Endothelial cell of umbilical vein (primary cell): ENCODE measurements at regions not wholly inside any gene's neighbourhood (a gene's known extent, or its start where the extent isn't known, plus 50 kb on each side); places are given as distances from the start of the nearest gene placed in this dataset.

Source experiments
- BruUV-seq: library from RNA; stranded (reverse); fragments of 400-500 nt; replicated peaks from 2 replicates; lab custom pipeline; 2021; lab: Mats Ljungman, UMichigan
- CTCF ChIA-PET: fragments of 300-600, 350-600 bp; sonication (Branson Sonifier 250); formaldehyde crosslinking; loops from one replicate; lab custom pipeline; 2021; ENCODE audit warnings: antibody characterized with exemption, inconsistent platforms; lab: Charles Lee
- POLR2A ChIA-PET: fragments of 300-600, 350-600 bp; sonication (Branson Sonifier 250); formaldehyde crosslinking; loops from one replicate; lab custom pipeline; 2021; ENCODE audit warnings: antibody characterized with exemption, inconsistent platforms; lab: Charles Lee
- DNase-seq: peaks from one replicate; pipeline ENCODE4 v3.0.0-alpha.2; 2011; ENCODE audit warnings: low read depth, low spot score
- FAIRE-seq: peaks from 2 replicates; lab custom pipeline; 2011; peaks lifted over from hg19 to GRCh38; lab: Jason Lieb, UNC
- H2AFZ ChIP-seq: 2 replicates; pipeline ENCODE4 v1.6.0; 2012; ENCODE audit warnings: low read depth, low read length, control low read depth, inconsistent platforms
- H3K27ac ChIP-seq: 2 replicates; pipeline ENCODE4 v1.5.1; 2011; ENCODE audit warnings: low read depth, mild to moderate bottlenecking, control low read depth, low read length, moderate library complexity; ENCODE audit not compliant: insufficient read depth
- H3K27me3 ChIP-seq, 2 experiments: 2 replicates each; pipeline versions ENCODE4 v1.6.0 to v1.6.1; 2011; ENCODE audit warnings: low read length in 2 of 2, mixed read lengths in 1 of 2; ENCODE audit not compliant: control insufficient read depth in 2 of 2, insufficient read depth in 2 of 2
- H3K36me3 ChIP-seq, 2 experiments: 2 replicates in 1 of 2; 3 replicates in 1 of 2; pipeline ENCODE4 v1.5.1; 2011; ENCODE audit warnings: low read length in 2 of 2, mild to moderate bottlenecking in 1 of 2, moderate library complexity in 1 of 2; ENCODE audit not compliant: control insufficient read depth in 2 of 2, insufficient read depth in 2 of 2; ENCODE audit errors: extremely low read depth in 1 of 2
- H3K4me1 ChIP-seq: 3 replicates; pipeline ENCODE4 v1.5.1; 2011; ENCODE audit warnings: mild to moderate bottlenecking, low read length; ENCODE audit not compliant: control insufficient read depth, insufficient read depth; ENCODE audit errors: extremely low read depth
- H3K4me2 ChIP-seq: 2 replicates; pipeline ENCODE4 v1.6.1; 2011; ENCODE audit warnings: low read length, control low read depth, mixed read lengths; ENCODE audit not compliant: insufficient read depth
- H3K4me3 ChIP-seq, 3 experiments: fragments of 200-600 bp in 1 of 3; sonication (generic), shearing (Covaris generic) in 1 of 3; replicated peaks in 1 of 3; 2 replicates each; pipeline ENCODE4 v1.5.1; 2011 to 2016; ENCODE audit warnings: control low read depth in 3 of 3, low read length in 3 of 3, mild to moderate bottlenecking in 2 of 3, inconsistent platforms in 1 of 3, low read depth in 1 of 3, moderate library complexity in 1 of 3; ENCODE audit not compliant: insufficient read depth in 1 of 3
- H3K79me2 ChIP-seq: 2 replicates; pipeline ENCODE4 v1.6.0; 2012; ENCODE audit warnings: low read length, inconsistent platforms; ENCODE audit not compliant: control insufficient read depth, insufficient read depth
- H3K9ac ChIP-seq: replicated peaks from 2 replicates; pipeline ENCODE3; 2011; ENCODE audit warnings: low read length, control low read depth; ENCODE audit not compliant: insufficient read depth; ENCODE audit errors: extremely low read depth
- H3K9me1 ChIP-seq: replicated peaks from 3 replicates; pipeline ENCODE4 v1.6.0; 2011; ENCODE audit warnings: mild to moderate bottlenecking, low read length; ENCODE audit not compliant: control insufficient read depth, insufficient read depth; ENCODE audit errors: extremely low read depth
- H3K9me3 ChIP-seq: replicated peaks from 2 replicates; pipeline ENCODE4 v1.5.1; 2012; ENCODE audit warnings: low read length, inconsistent platforms; ENCODE audit not compliant: control insufficient read depth, insufficient read depth
- H4K20me1 ChIP-seq: replicated peaks from 2 replicates; pipeline ENCODE3; 2011; ENCODE audit warnings: mild to moderate bottlenecking, low read length; ENCODE audit not compliant: control insufficient read depth, insufficient read depth; ENCODE audit errors: extremely low read depth
- EZH2 ChIP-seq: IDR thresholded peaks from 2 replicates; pipeline ENCODE4 v1.6.1; 2012; ENCODE audit warnings: borderline replicate concordance, low read depth, mild to moderate bottlenecking, moderate library complexity, low read length, inconsistent platforms; ENCODE audit not compliant: severe bottlenecking
- FOS ChIP-seq: IDR thresholded peaks from 2 replicates; pipeline ENCODE4 v1.6.1; 2011; ENCODE audit warnings: mild to moderate bottlenecking, low read length, moderate library complexity, borderline replicate concordance; ENCODE audit not compliant: insufficient read depth
- GATA2 ChIP-seq: IDR thresholded peaks from 2 replicates; pipeline ENCODE4 v1.7.0; 2011; ENCODE audit warnings: low read depth, mild to moderate bottlenecking, moderate library complexity, mixed read lengths, low read length; ENCODE audit not compliant: insufficient read length, insufficient read depth
- JUN ChIP-seq: IDR thresholded peaks from 2 replicates; pipeline ENCODE4 v1.6.1; 2011; ENCODE audit warnings: borderline replicate concordance, low read depth; ENCODE audit not compliant: insufficient read length, insufficient read depth
- MYC ChIP-seq: IDR thresholded peaks from one replicate; pipeline ENCODE4 v1.6.1; 2011; ENCODE audit warnings: mild to moderate bottlenecking, low read depth, low read length
- POLR2A ChIP-seq: IDR thresholded peaks from 2 replicates; pipeline ENCODE4 v1.6.1; 2012; ENCODE audit warnings: low read depth, mild to moderate bottlenecking, control low read depth, low read length
- POLR2AphosphoS5 ChIP-seq: IDR thresholded peaks from 2 replicates; pipeline ENCODE4 v1.6.1; 2012; ENCODE audit warnings: low read depth, mild to moderate bottlenecking, control low read depth, low read length, moderate library complexity; ENCODE audit not compliant: insufficient read depth
- dilution Hi-C: fragments of 300-500 bp; cut with MboI; formaldehyde crosslinking; loops from one replicate; pipeline ENCODE4 v1.15.0; 2019; ENCODE audit warnings: low sequenced_read_pairs; ENCODE audit not compliant: extremely low pct_ligation_motif_present
- intact Hi-C: fragments of 100-400 bp; cut with micrococcal nuclease; formaldehyde crosslinking; loops from one replicate; pipeline ENCODE4 v1.10.0; 2022
- TF ChIP-seq, protein P1 (sequence below), 2 donors: IDR thresholded peaks; 1 replicate in 1 of 2; 2 replicates in 1 of 2; pipeline ENCODE4 v1.5.1; 2011; ENCODE audit warnings: low read length in 2 of 2, mild to moderate bottlenecking in 2 of 2, moderate library complexity in 2 of 2, control low read depth in 1 of 2, inconsistent platforms in 1 of 2, low read depth in 1 of 2; ENCODE audit not compliant: insufficient read depth in 1 of 2; ENCODE audit errors: extremely low read depth in 1 of 2
- TF ChIP-seq, protein P2 (sequence below): IDR thresholded peaks from 2 replicates; pipeline ENCODE4 v1.6.1; 2011; ENCODE audit not compliant: insufficient read depth, insufficient read length

DNA sequence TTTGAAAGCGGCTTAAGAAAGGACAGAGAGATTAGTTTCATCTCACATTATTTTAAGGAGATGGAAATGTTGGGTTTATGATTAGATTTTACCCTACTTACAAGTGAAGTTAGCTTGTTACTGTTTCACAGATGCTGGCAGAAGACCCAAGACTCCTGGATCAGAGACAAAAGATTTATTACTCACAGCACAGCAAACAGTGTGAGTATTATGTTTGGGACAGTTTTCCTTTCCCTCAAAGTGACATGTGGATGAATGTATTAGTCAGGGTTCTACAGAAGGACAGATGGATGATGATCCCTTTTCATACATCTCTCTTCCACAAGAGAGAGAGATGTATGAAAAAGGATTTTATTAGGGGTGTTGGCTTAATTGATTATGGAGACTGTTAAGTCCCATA is 281.8 kb upstream of the CDH2 start:
- H3K4me1 ChIP-seq = no peaks in the 10 kb centered on the region
- H3K4me3 ChIP-seq = no peak overlapping the region
- H3K36me3 ChIP-seq = no peaks in the 10 kb centered on the region
- FAIRE-seq (no peak), DNase-seq (no peak)
- dilution Hi-C loops = no loop called here
- H3K27ac ChIP-seq = no peak overlapping the region
- H3K79me2 ChIP-seq = no peaks in the 10 kb centered on the region
- ChIA-PET POLR2A (no interaction called here), CTCF (no interaction called here)
- no peak overlapping the region for H2AFZ ChIP-seq
- H3K9me1 ChIP-seq = no peaks in the 10 kb centered on the region
- H3K4me2 ChIP-seq = no peak overlapping the region
- H4K20me1 ChIP-seq = no peaks in the 10 kb centered on the region
- TF ChIP-seq GATA2 (no peak), POLR2AphosphoS5 (no peak), MYC (no peak), POLR2A (no peak), JUN (no peak), EZH2 (no peak), FOS (no peak)
- TF ChIP-seq, protein P1, sequence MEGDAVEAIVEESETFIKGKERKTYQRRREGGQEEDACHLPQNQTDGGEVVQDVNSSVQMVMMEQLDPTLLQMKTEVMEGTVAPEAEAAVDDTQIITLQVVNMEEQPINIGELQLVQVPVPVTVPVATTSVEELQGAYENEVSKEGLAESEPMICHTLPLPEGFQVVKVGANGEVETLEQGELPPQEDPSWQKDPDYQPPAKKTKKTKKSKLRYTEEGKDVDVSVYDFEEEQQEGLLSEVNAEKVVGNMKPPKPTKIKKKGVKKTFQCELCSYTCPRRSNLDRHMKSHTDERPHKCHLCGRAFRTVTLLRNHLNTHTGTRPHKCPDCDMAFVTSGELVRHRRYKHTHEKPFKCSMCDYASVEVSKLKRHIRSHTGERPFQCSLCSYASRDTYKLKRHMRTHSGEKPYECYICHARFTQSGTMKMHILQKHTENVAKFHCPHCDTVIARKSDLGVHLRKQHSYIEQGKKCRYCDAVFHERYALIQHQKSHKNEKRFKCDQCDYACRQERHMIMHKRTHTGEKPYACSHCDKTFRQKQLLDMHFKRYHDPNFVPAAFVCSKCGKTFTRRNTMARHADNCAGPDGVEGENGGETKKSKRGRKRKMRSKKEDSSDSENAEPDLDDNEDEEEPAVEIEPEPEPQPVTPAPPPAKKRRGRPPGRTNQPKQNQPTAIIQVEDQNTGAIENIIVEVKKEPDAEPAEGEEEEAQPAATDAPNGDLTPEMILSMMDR (IDR thresholded peaks at IDR 0.05; ENCODE audit: extremely low read depth in 1 of 2, insufficient read depth in 1 of 2, low read depth in 1 of 2, low read length in 2 of 2) = no peak
- TF ChIP-seq, protein P2, sequence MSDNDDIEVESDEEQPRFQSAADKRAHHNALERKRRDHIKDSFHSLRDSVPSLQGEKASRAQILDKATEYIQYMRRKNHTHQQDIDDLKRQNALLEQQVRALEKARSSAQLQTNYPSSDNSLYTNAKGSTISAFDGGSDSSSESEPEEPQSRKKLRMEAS = no peak
- BruUV-seq = no TSS peak
- no peaks in the 10 kb centered on the region for H3K9me3 ChIP-seq
- intact Hi-C loops = no loop called here
- H3K9ac ChIP-seq = no peak overlapping the region
- H3K27me3 ChIP-seq = no peaks in the 10 kb centered on the region
